SK-N-SH (cell line): ENCODE measurements at regions not wholly inside any gene's neighbourhood (a gene's known extent, or its start where the extent isn't known, plus 50 kb on each side); places are given as distances from the start of the nearest gene placed in this dataset.

ENCODE experiments used
- CTCF ChIA-PET: fragments of 300-600, 350-600 bp; formaldehyde crosslinking; extraction: SDS; loops from one replicate; lab custom pipeline; 2021; lab: Yijun Ruan, JAX
- POLR2A ChIA-PET: fragments of 350-600 bp; sonication (Branson Sonifier 250); formaldehyde crosslinking; extraction: SDS; loops from one replicate; lab custom pipeline; 2020; ENCODE audit warnings: antibody characterized with exemption, inconsistent platforms; lab: Yijun Ruan, JAX
- DNase-seq: peaks from one replicate; pipeline ENCODE4 v3.0.0; 2012
- H2AFZ ChIP-seq: fragments of 200-600 bp; sonication (generic); 2 replicates; pipeline ENCODE4 v1.8.1; 2016; ENCODE audit warnings: antibody characterized with exemption, mild to moderate bottlenecking, low read depth
- H3F3A ChIP-seq: fragments of 200-600 bp; sonication (generic); replicated peaks from 2 replicates; pipeline ENCODE3; 2016; ENCODE audit warnings: antibody characterized with exemption, mild to moderate bottlenecking; ENCODE audit not compliant: insufficient read depth
- H3K27ac ChIP-seq, 2 experiments: fragments of 200-500 bp in 1 of 2; fragments of 200-600 bp in 1 of 2; sonication (Bioruptor generic) in 1 of 2; sonication (generic), shearing (Covaris generic) in 1 of 2; 2 replicates each; pipeline versions ENCODE4 v1.5.1 to v1.6.1; 2014 to 2016; ENCODE audit warnings: low read depth in 2 of 2, inconsistent platforms in 1 of 2, low read length in 1 of 2, mild to moderate bottlenecking in 1 of 2, mixed read lengths in 1 of 2
- H3K27me3 ChIP-seq: fragments of 200-600 bp; sonication (generic), shearing (Covaris generic); 2 replicates; pipeline ENCODE4 v1.6.1; 2016; ENCODE audit warnings: mixed run types; ENCODE audit not compliant: insufficient read depth
- H3K36me3 ChIP-seq, 2 experiments: fragments of 200-500 bp in 1 of 2; fragments of 200-600 bp in 1 of 2; sonication (Bioruptor generic) in 1 of 2; sonication (generic) in 1 of 2; replicated peaks in 1 of 2; 2 replicates each; pipeline versions ENCODE3 to v1.5.1; 2014 to 2016; ENCODE audit warnings: low read length in 1 of 2, mild to moderate bottlenecking in 1 of 2; ENCODE audit not compliant: insufficient read depth in 2 of 2, control insufficient read depth in 1 of 2
- H3K4me1 ChIP-seq, 2 experiments: fragments of 200-500 bp in 1 of 2; fragments of 200-600 bp in 1 of 2; sonication (Bioruptor generic) in 1 of 2; sonication (generic), shearing (Covaris generic) in 1 of 2; 2 replicates each; pipeline versions ENCODE4 v1.5.1 to v1.6.1; 2014 to 2016; ENCODE audit warnings: low read depth in 1 of 2, low read length in 1 of 2, mixed run types in 1 of 2; ENCODE audit not compliant: insufficient read depth in 2 of 2, control insufficient read depth in 1 of 2
- H3K4me2 ChIP-seq: fragments of 200-600 bp; sonication (generic), shearing (Covaris generic); 2 replicates; pipeline ENCODE4 v1.6.1; 2017; ENCODE audit warnings: mixed run types
- H3K4me3 ChIP-seq, 2 experiments: fragments of 200-500 bp in 1 of 2; fragments of 200-600 bp in 1 of 2; sonication (Bioruptor generic) in 1 of 2; sonication (generic), shearing (Covaris generic) in 1 of 2; 2 replicates each; pipeline versions ENCODE4 v1.5.1 to v1.8.1; 2014 to 2016; ENCODE audit warnings: low read depth in 2 of 2, inconsistent platforms in 1 of 2, low read length in 1 of 2, mild to moderate bottlenecking in 1 of 2, mixed read lengths in 1 of 2, moderate library complexity in 1 of 2
- H3K79me2 ChIP-seq: fragments of 200-600 bp; sonication (generic); 2 replicates; pipeline ENCODE4 v1.8.1; 2017; ENCODE audit warnings: mild to moderate bottlenecking; ENCODE audit not compliant: insufficient read depth
- H3K9ac ChIP-seq: fragments of 200-600 bp; sonication (generic); 2 replicates; pipeline ENCODE4 v1.6.1; 2017; ENCODE audit warnings: mixed run types
- H3K9me2 ChIP-seq: fragments of 200-600 bp; sonication (generic); 2 replicates; pipeline ENCODE4 v1.6.1; 2017; ENCODE audit warnings: mixed run types
- H3K9me3 ChIP-seq: fragments of 200-600 bp; sonication (generic); 2 replicates; pipeline ENCODE4 v1.6.1; 2017; ENCODE audit warnings: mixed run types, mild to moderate bottlenecking, moderate library complexity
- H4K20me1 ChIP-seq: fragments of 200-600 bp; sonication (generic); 2 replicates; pipeline ENCODE4 v1.6.1; 2017; ENCODE audit warnings: mild to moderate bottlenecking, mixed run types; ENCODE audit not compliant: insufficient read depth
- CHD2 ChIP-seq: fragments of 150-350 bp; IDR thresholded peaks from 2 replicates; pipeline ENCODE4 v1.6.1; 2018; ENCODE audit warnings: low read length; ENCODE audit not compliant: partially characterized antibody
- ELF1 ChIP-seq: IDR thresholded peaks from 2 replicates; pipeline ENCODE4 v1.4.0; 2012
- GABPA ChIP-seq: IDR thresholded peaks from 2 replicates; pipeline ENCODE4 v1.4.0; 2012; ENCODE audit warnings: low read depth, mild to moderate bottlenecking
- GATA2 ChIP-seq: sonication (generic); formaldehyde crosslinking; IDR thresholded peaks from 2 replicates; pipeline ENCODE4 v1.5.0; 2020; ENCODE audit warnings: mild to moderate bottlenecking, missing genetic modification reagents
- JUND ChIP-seq: IDR thresholded peaks from 2 replicates; pipeline ENCODE4 v1.4.0; 2012
- MEF2A ChIP-seq: IDR thresholded peaks from 2 replicates; pipeline ENCODE4 v1.4.0; 2012; ENCODE audit warnings: low read depth, borderline replicate concordance
- MXI1 ChIP-seq: IDR thresholded peaks from 2 replicates; pipeline ENCODE4 v1.6.1; 2012; ENCODE audit warnings: mild to moderate bottlenecking, low read depth, low read length, improper control_type of control experiment
- NFIC ChIP-seq: IDR thresholded peaks from 2 replicates; pipeline ENCODE4 v1.4.0; 2012; ENCODE audit warnings: borderline replicate concordance
- RFX5 ChIP-seq: IDR thresholded peaks from 2 replicates; pipeline ENCODE4 v1.6.1; 2012; ENCODE audit warnings: mild to moderate bottlenecking, improper control_type of control experiment, low read length
- RXRA ChIP-seq: IDR thresholded peaks from 2 replicates; pipeline ENCODE4 v1.4.0; 2012; ENCODE audit warnings: low read depth, mild to moderate bottlenecking, borderline replicate concordance
- SIN3A ChIP-seq: IDR thresholded peaks from 2 replicates; pipeline ENCODE4 v1.6.1; 2012; ENCODE audit warnings: low read depth, mild to moderate bottlenecking, low read length, moderate library complexity, borderline replicate concordance
- SMC3 ChIP-seq: IDR thresholded peaks from 2 replicates; pipeline ENCODE4 v1.6.1; 2012; ENCODE audit warnings: low read depth, low read length, improper control_type of control experiment
- TEAD4 ChIP-seq: IDR thresholded peaks from 2 replicates; pipeline ENCODE4 v1.4.0; 2012; ENCODE audit warnings: mild to moderate bottlenecking, borderline replicate concordance; ENCODE audit not compliant: insufficient read depth
- WGBS: methylation state at CpG from one replicate; pipeline ENCODE4 v1.1.6; 2017; ENCODE audit warnings: low lambda C conversion rate; 5-methylcytosine and 5-hydroxymethylcytosine counted together
- TF ChIP-seq, protein P1 (sequence below): fragments of 150-350 bp; IDR thresholded peaks from 2 replicates; pipeline ENCODE4 v1.6.1; 2017; ENCODE audit warnings: antibody characterized with exemption, low read length, low read depth, borderline replicate concordance
- TF ChIP-seq, protein P2 (sequence below): IDR thresholded peaks from 2 replicates; pipeline ENCODE4 v1.6.1; 2012; ENCODE audit warnings: mild to moderate bottlenecking, low read depth, low read length, moderate library complexity
- TF ChIP-seq, protein P3 (sequence below): fragments of 150-350 bp; IDR thresholded peaks from 2 replicates; pipeline ENCODE4 v1.6.1; 2016; ENCODE audit warnings: mild to moderate bottlenecking, low read depth, low read length
- TF ChIP-seq, protein P4 (sequence below): IDR thresholded peaks from 2 replicates; pipeline ENCODE4 v1.4.0; 2012; ENCODE audit warnings: low read depth, borderline replicate concordance
- TF ChIP-seq, protein P5 (sequence below): IDR thresholded peaks from 2 replicates; pipeline ENCODE4; 2012
- TF ChIP-seq, protein P6 (sequence below): IDR thresholded peaks from 2 replicates; pipeline ENCODE4 v1.4.0; 2012; ENCODE audit warnings: low read depth
- TF ChIP-seq, protein P7 (sequence below): fragments of 200-600 bp; sonication (generic); IDR thresholded peaks from 2 replicates; pipeline ENCODE4 v1.6.1; 2017; ENCODE audit warnings: antibody characterized with exemption, mild to moderate bottlenecking, moderate library complexity

DNA sequence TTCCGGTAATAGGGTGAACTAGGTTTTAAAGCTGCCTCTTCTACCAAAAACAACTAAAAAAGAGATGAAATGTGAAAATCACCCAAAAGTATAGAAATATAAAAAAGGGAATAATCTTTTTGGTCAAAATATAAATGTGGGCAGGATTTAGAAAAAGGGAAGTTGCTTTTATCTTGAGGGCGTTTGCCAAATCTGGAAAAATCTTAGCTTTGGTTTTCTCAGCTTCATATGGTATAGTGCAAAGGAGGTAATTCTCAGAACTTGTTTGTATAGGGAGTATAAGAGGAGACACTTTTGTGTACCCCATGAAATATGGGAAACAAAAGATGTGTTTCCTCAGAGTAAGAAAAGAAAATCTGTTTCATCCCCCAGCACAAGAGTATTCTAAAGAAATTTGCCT lies 54.2 kb upstream of the TRIM26 start:
- ChIA-PET POLR2A (no interaction called here), CTCF (interaction anchor here (1.4 to 1.5 kb wide), 3 partner anchors 21 to 613 kb away, joined by 3 read pairs; no protein-coding TSS in a partner anchor)
- Histone ChIP-seq H3K9me3 (no peaks in the 10 kb centered on the region), H3K9me2 (no peaks in the 10 kb centered on the region), H3K79me2 (no peaks in the 10 kb centered on the region), H3K4me2 (no peak overlapping the region), H2AFZ (no peak overlapping the region), H4K20me1 (no peaks in the 10 kb centered on the region), H3K4me3 (no peak overlapping the region), H3K27ac (no peak overlapping the region), H3F3A (peaks cover 4% of the 10 kb centered on the region), H3K27me3 (no peaks in the 10 kb centered on the region), H3K9ac (no peak overlapping the region), H3K36me3 (peaks cover 0 to 6% of the 10 kb centered on the region in 2 experiments), H3K4me1 (peaks cover 7 to 17% of the 10 kb centered on the region in 2 experiments; a peak in 3 of 4 replicates)
- TF ChIP-seq, protein P1, sequence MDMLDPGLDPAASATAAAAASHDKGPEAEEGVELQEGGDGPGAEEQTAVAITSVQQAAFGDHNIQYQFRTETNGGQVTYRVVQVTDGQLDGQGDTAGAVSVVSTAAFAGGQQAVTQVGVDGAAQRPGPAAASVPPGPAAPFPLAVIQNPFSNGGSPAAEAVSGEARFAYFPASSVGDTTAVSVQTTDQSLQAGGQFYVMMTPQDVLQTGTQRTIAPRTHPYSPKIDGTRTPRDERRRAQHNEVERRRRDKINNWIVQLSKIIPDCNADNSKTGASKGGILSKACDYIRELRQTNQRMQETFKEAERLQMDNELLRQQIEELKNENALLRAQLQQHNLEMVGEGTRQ: no peak
- TF ChIP-seq, protein P2, sequence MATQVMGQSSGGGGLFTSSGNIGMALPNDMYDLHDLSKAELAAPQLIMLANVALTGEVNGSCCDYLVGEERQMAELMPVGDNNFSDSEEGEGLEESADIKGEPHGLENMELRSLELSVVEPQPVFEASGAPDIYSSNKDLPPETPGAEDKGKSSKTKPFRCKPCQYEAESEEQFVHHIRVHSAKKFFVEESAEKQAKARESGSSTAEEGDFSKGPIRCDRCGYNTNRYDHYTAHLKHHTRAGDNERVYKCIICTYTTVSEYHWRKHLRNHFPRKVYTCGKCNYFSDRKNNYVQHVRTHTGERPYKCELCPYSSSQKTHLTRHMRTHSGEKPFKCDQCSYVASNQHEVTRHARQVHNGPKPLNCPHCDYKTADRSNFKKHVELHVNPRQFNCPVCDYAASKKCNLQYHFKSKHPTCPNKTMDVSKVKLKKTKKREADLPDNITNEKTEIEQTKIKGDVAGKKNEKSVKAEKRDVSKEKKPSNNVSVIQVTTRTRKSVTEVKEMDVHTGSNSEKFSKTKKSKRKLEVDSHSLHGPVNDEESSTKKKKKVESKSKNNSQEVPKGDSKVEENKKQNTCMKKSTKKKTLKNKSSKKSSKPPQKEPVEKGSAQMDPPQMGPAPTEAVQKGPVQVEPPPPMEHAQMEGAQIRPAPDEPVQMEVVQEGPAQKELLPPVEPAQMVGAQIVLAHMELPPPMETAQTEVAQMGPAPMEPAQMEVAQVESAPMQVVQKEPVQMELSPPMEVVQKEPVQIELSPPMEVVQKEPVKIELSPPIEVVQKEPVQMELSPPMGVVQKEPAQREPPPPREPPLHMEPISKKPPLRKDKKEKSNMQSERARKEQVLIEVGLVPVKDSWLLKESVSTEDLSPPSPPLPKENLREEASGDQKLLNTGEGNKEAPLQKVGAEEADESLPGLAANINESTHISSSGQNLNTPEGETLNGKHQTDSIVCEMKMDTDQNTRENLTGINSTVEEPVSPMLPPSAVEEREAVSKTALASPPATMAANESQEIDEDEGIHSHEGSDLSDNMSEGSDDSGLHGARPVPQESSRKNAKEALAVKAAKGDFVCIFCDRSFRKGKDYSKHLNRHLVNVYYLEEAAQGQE: no peak
- TF ChIP-seq GABPA (no peak), MEF2A (no peak), JUND (no peak), CHD2 (no peak), MXI1 (no peak), NFIC (no peak), RFX5 (no peak), RXRA (no peak), TEAD4 (no peak), ELF1 (no peak), GATA2 (no peak), SMC3 (no peak), SIN3A (no peak)
- TF ChIP-seq, protein P3, sequence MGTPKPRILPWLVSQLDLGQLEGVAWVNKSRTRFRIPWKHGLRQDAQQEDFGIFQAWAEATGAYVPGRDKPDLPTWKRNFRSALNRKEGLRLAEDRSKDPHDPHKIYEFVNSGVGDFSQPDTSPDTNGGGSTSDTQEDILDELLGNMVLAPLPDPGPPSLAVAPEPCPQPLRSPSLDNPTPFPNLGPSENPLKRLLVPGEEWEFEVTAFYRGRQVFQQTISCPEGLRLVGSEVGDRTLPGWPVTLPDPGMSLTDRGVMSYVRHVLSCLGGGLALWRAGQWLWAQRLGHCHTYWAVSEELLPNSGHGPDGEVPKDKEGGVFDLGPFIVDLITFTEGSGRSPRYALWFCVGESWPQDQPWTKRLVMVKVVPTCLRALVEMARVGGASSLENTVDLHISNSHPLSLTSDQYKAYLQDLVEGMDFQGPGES: no peak
- TF ChIP-seq, protein P4, sequence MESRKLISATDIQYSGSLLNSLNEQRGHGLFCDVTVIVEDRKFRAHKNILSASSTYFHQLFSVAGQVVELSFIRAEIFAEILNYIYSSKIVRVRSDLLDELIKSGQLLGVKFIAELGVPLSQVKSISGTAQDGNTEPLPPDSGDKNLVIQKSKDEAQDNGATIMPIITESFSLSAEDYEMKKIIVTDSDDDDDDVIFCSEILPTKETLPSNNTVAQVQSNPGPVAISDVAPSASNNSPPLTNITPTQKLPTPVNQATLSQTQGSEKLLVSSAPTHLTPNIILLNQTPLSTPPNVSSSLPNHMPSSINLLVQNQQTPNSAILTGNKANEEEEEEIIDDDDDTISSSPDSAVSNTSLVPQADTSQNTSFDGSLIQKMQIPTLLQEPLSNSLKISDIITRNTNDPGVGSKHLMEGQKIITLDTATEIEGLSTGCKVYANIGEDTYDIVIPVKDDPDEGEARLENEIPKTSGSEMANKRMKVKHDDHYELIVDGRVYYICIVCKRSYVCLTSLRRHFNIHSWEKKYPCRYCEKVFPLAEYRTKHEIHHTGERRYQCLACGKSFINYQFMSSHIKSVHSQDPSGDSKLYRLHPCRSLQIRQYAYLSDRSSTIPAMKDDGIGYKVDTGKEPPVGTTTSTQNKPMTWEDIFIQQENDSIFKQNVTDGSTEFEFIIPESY: no peak
- TF ChIP-seq, protein P5, sequence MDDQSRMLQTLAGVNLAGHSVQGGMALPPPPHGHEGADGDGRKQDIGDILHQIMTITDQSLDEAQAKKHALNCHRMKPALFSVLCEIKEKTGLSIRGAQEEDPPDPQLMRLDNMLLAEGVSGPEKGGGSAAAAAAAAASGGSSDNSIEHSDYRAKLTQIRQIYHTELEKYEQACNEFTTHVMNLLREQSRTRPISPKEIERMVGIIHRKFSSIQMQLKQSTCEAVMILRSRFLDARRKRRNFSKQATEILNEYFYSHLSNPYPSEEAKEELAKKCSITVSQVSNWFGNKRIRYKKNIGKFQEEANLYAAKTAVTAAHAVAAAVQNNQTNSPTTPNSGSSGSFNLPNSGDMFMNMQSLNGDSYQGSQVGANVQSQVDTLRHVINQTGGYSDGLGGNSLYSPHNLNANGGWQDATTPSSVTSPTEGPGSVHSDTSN: no peak
- TF ChIP-seq, protein P6, sequence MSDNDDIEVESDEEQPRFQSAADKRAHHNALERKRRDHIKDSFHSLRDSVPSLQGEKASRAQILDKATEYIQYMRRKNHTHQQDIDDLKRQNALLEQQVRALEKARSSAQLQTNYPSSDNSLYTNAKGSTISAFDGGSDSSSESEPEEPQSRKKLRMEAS: no peak
- TF ChIP-seq, protein P7, sequence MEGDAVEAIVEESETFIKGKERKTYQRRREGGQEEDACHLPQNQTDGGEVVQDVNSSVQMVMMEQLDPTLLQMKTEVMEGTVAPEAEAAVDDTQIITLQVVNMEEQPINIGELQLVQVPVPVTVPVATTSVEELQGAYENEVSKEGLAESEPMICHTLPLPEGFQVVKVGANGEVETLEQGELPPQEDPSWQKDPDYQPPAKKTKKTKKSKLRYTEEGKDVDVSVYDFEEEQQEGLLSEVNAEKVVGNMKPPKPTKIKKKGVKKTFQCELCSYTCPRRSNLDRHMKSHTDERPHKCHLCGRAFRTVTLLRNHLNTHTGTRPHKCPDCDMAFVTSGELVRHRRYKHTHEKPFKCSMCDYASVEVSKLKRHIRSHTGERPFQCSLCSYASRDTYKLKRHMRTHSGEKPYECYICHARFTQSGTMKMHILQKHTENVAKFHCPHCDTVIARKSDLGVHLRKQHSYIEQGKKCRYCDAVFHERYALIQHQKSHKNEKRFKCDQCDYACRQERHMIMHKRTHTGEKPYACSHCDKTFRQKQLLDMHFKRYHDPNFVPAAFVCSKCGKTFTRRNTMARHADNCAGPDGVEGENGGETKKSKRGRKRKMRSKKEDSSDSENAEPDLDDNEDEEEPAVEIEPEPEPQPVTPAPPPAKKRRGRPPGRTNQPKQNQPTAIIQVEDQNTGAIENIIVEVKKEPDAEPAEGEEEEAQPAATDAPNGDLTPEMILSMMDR: no peak
- WGBS: 87% methylated on average over 2 of the region's 2 CpGs
- no peak for DNase-seq
